Endothelial cell of umbilical vein (primary cell): ENCODE measurements at regions not wholly inside any gene's neighbourhood (a gene's known extent, or its start where the extent isn't known, plus 50 kb on each side); places are given as distances from the start of the nearest gene placed in this dataset.

Experiments used
- BruUV-seq: library from RNA; stranded (reverse); fragments of 400-500 nt; replicated peaks from 2 replicates; lab custom pipeline; 2021; lab: Mats Ljungman, UMichigan
- CTCF ChIA-PET: fragments of 300-600, 350-600 bp; sonication (Branson Sonifier 250); formaldehyde crosslinking; loops from one replicate; lab custom pipeline; 2021; ENCODE audit warnings: antibody characterized with exemption, inconsistent platforms; lab: Charles Lee
- POLR2A ChIA-PET: fragments of 300-600, 350-600 bp; sonication (Branson Sonifier 250); formaldehyde crosslinking; loops from one replicate; lab custom pipeline; 2021; ENCODE audit warnings: antibody characterized with exemption, inconsistent platforms; lab: Charles Lee
- DNase-seq: peaks from one replicate; pipeline ENCODE4 v3.0.0-alpha.2; 2011; ENCODE audit warnings: low read depth, low spot score
- FAIRE-seq: peaks from 2 replicates; lab custom pipeline; 2011; peaks lifted over from hg19 to GRCh38; lab: Jason Lieb, UNC
- H2AFZ ChIP-seq: 2 replicates; pipeline ENCODE4 v1.6.0; 2012; ENCODE audit warnings: low read depth, low read length, control low read depth, inconsistent platforms
- H3K27ac ChIP-seq: 2 replicates; pipeline ENCODE4 v1.5.1; 2011; ENCODE audit warnings: low read depth, mild to moderate bottlenecking, control low read depth, low read length, moderate library complexity; ENCODE audit not compliant: insufficient read depth
- H3K27me3 ChIP-seq, 2 experiments: 2 replicates each; pipeline versions ENCODE4 v1.6.0 to v1.6.1; 2011; ENCODE audit warnings: low read length in 2 of 2, mixed read lengths in 1 of 2; ENCODE audit not compliant: control insufficient read depth in 2 of 2, insufficient read depth in 2 of 2
- H3K36me3 ChIP-seq, 2 experiments: 2 replicates in 1 of 2; 3 replicates in 1 of 2; pipeline ENCODE4 v1.5.1; 2011; ENCODE audit warnings: low read length in 2 of 2, mild to moderate bottlenecking in 1 of 2, moderate library complexity in 1 of 2; ENCODE audit not compliant: control insufficient read depth in 2 of 2, insufficient read depth in 2 of 2; ENCODE audit errors: extremely low read depth in 1 of 2
- H3K4me1 ChIP-seq: 3 replicates; pipeline ENCODE4 v1.5.1; 2011; ENCODE audit warnings: mild to moderate bottlenecking, low read length; ENCODE audit not compliant: control insufficient read depth, insufficient read depth; ENCODE audit errors: extremely low read depth
- H3K4me2 ChIP-seq: 2 replicates; pipeline ENCODE4 v1.6.1; 2011; ENCODE audit warnings: low read length, control low read depth, mixed read lengths; ENCODE audit not compliant: insufficient read depth
- H3K4me3 ChIP-seq, 3 experiments: fragments of 200-600 bp in 1 of 3; sonication (generic), shearing (Covaris generic) in 1 of 3; replicated peaks in 1 of 3; 2 replicates each; pipeline ENCODE4 v1.5.1; 2011 to 2016; ENCODE audit warnings: control low read depth in 3 of 3, low read length in 3 of 3, mild to moderate bottlenecking in 2 of 3, inconsistent platforms in 1 of 3, low read depth in 1 of 3, moderate library complexity in 1 of 3; ENCODE audit not compliant: insufficient read depth in 1 of 3
- H3K79me2 ChIP-seq: 2 replicates; pipeline ENCODE4 v1.6.0; 2012; ENCODE audit warnings: low read length, inconsistent platforms; ENCODE audit not compliant: control insufficient read depth, insufficient read depth
- H3K9ac ChIP-seq: replicated peaks from 2 replicates; pipeline ENCODE3; 2011; ENCODE audit warnings: low read length, control low read depth; ENCODE audit not compliant: insufficient read depth; ENCODE audit errors: extremely low read depth
- H3K9me1 ChIP-seq: replicated peaks from 3 replicates; pipeline ENCODE4 v1.6.0; 2011; ENCODE audit warnings: mild to moderate bottlenecking, low read length; ENCODE audit not compliant: control insufficient read depth, insufficient read depth; ENCODE audit errors: extremely low read depth
- H3K9me3 ChIP-seq: replicated peaks from 2 replicates; pipeline ENCODE4 v1.5.1; 2012; ENCODE audit warnings: low read length, inconsistent platforms; ENCODE audit not compliant: control insufficient read depth, insufficient read depth
- H4K20me1 ChIP-seq: replicated peaks from 2 replicates; pipeline ENCODE3; 2011; ENCODE audit warnings: mild to moderate bottlenecking, low read length; ENCODE audit not compliant: control insufficient read depth, insufficient read depth; ENCODE audit errors: extremely low read depth
- CTCF ChIP-seq, 2 donors: IDR thresholded peaks; 1 replicate in 1 of 2; 2 replicates in 1 of 2; pipeline ENCODE4 v1.5.1; 2011; ENCODE audit warnings: low read length in 2 of 2, mild to moderate bottlenecking in 2 of 2, moderate library complexity in 2 of 2, control low read depth in 1 of 2, inconsistent platforms in 1 of 2, low read depth in 1 of 2; ENCODE audit not compliant: insufficient read depth in 1 of 2; ENCODE audit errors: extremely low read depth in 1 of 2
- EZH2 ChIP-seq: IDR thresholded peaks from 2 replicates; pipeline ENCODE4 v1.6.1; 2012; ENCODE audit warnings: borderline replicate concordance, low read depth, mild to moderate bottlenecking, moderate library complexity, low read length, inconsistent platforms; ENCODE audit not compliant: severe bottlenecking
- FOS ChIP-seq: IDR thresholded peaks from 2 replicates; pipeline ENCODE4 v1.6.1; 2011; ENCODE audit warnings: mild to moderate bottlenecking, low read length, moderate library complexity, borderline replicate concordance; ENCODE audit not compliant: insufficient read depth
- GATA2 ChIP-seq: IDR thresholded peaks from 2 replicates; pipeline ENCODE4 v1.7.0; 2011; ENCODE audit warnings: low read depth, mild to moderate bottlenecking, moderate library complexity, mixed read lengths, low read length; ENCODE audit not compliant: insufficient read length, insufficient read depth
- JUN ChIP-seq: IDR thresholded peaks from 2 replicates; pipeline ENCODE4 v1.6.1; 2011; ENCODE audit warnings: borderline replicate concordance, low read depth; ENCODE audit not compliant: insufficient read length, insufficient read depth
- MAX ChIP-seq: IDR thresholded peaks from 2 replicates; pipeline ENCODE4 v1.6.1; 2011; ENCODE audit not compliant: insufficient read depth, insufficient read length
- MYC ChIP-seq: IDR thresholded peaks from one replicate; pipeline ENCODE4 v1.6.1; 2011; ENCODE audit warnings: mild to moderate bottlenecking, low read depth, low read length
- POLR2A ChIP-seq: IDR thresholded peaks from 2 replicates; pipeline ENCODE4 v1.6.1; 2012; ENCODE audit warnings: low read depth, mild to moderate bottlenecking, control low read depth, low read length
- dilution Hi-C: fragments of 300-500 bp; cut with MboI; formaldehyde crosslinking; loops from one replicate; pipeline ENCODE4 v1.15.0; 2019; ENCODE audit warnings: low sequenced_read_pairs; ENCODE audit not compliant: extremely low pct_ligation_motif_present
- intact Hi-C: fragments of 100-400 bp; cut with micrococcal nuclease; formaldehyde crosslinking; loops from one replicate; pipeline ENCODE4 v1.10.0; 2022

GRCh38 chr3:159782724-159783421 is 205.8 kb upstream of the IL12A start:
- H3K79me2 ChIP-seq, result peaks cover 75% of the 10 kb centered on the region
- peaks cover 32% of the 10 kb centered on the region for H3K4me1 ChIP-seq
- BruUV-seq, result no TSS peak
- no peak for DNase-seq
- dilution Hi-C loops (no loop called here), intact Hi-C loops (no loop called here)
- no peak overlapping the region for H3K4me3 ChIP-seq
- no peaks in the 10 kb centered on the region for H3K9me3 ChIP-seq
- no peaks in the 10 kb centered on the region for H3K36me3 ChIP-seq
- H3K4me2 ChIP-seq, result no peak overlapping the region
- H3K9me1 ChIP-seq, result no peaks in the 10 kb centered on the region
- POLR2A ChIA-PET, result no interaction called here
- no peaks in the 10 kb centered on the region for H3K27me3 ChIP-seq
- CTCF ChIA-PET, result interaction anchor here (1.2 to 5.6 kb wide), 9 partner anchors 8 to 162 kb away, joined by 3 to 35 read pairs (median 4); no protein-coding TSS in a partner anchor
- no peak overlapping the region for H2AFZ ChIP-seq
- TF ChIP-seq POLR2A (no peak), FOS (no peak), MYC (no peak), EZH2 (no peak), MAX (no peak), JUN (no peak), CTCF (IDR thresholded peaks at IDR 0.05; ENCODE audit: extremely low read depth in 1 of 2, insufficient read depth in 1 of 2, low read depth in 1 of 2, low read length in 2 of 2) (no peak), GATA2 (no peak)
- H4K20me1 ChIP-seq, result no peaks in the 10 kb centered on the region
- no peak for FAIRE-seq
- H3K9ac ChIP-seq, result no peak overlapping the region
- H3K27ac ChIP-seq, result no peak overlapping the region
